GM21423 (cell line): ENCODE measurements at regions not wholly inside any gene's neighbourhood (a gene's known extent, or its start where the extent isn't known, plus 50 kb on each side); places are given as distances from the start of the nearest gene placed in this dataset.
"Not testable (repeated sequence)": the region's sequence is repeated elsewhere in the genome, so short reads cannot be mapped to it uniquely, and the experiment has no call there.

ENCODE experiments used
- ATAC-seq: cut with Tn5 transposase; IDR thresholded peaks from one replicate; pipeline ENCODE4 v1.9.1; 2021; ENCODE audit warnings: mild to moderate bottlenecking, moderate library complexity; ENCODE audit not compliant: unreplicated experiment

GRCh38 chr13:89518289-89519077 is 1829.0 kb upstream of the MIR17HG start:
- ATAC-seq, result no peak

- ATAC-seq, result no peak
Measured at GRCh38 chr13:89520468-89520867, 1827.0 kb upstream of the MIR17HG start.

- not testable (repeated sequence) for ATAC-seq
Measured at GRCh38 chr13:89521672-89522071, 1825.8 kb upstream of the MIR17HG start.

GRCh38 chr13:89541091-89542030 is 1806.1 kb upstream of the MIR17HG start:
- no peak for ATAC-seq

- no peak for ATAC-seq
Measured at GRCh38 chr13:89550938-89551337, 1796.5 kb upstream of the MIR17HG start.

GRCh38 chr13:89554801-89555200 is 1792.7 kb upstream of the MIR17HG start:
- no peak for ATAC-seq

- no peak for ATAC-seq
Measured at GRCh38 chr13:89565476-89566100, 1781.9 kb upstream of the MIR17HG start.

- no peak for ATAC-seq
Measured at GRCh38 chr13:89567025-89567424, 1780.5 kb upstream of the MIR17HG start.

GRCh38 chr13:89568276-89568675 is 1779.2 kb upstream of the MIR17HG start:
- no peak for ATAC-seq

- ATAC-seq, result no peak
Measured at GRCh38 chr13:89568746-89569145, 1778.7 kb upstream of the MIR17HG start.

- no peak for ATAC-seq
Measured at GRCh38 chr13:89571676-89572075, 1775.8 kb upstream of the MIR17HG start.

GRCh38 chr13:89574077-89574476 is 1773.4 kb upstream of the MIR17HG start:
- no peak for ATAC-seq

- ATAC-seq, result no peak
Measured at GRCh38 chr13:89577301-89577700, 1770.2 kb upstream of the MIR17HG start.

GRCh38 chr13:89584058-89584620 is 1763.3 kb upstream of the MIR17HG start:
- ATAC-seq, result no peak

- ATAC-seq, result no peak
Measured at GRCh38 chr13:89602655-89603054, 1744.8 kb upstream of the MIR17HG start.

GRCh38 chr13:89603187-89603586 is 1744.3 kb upstream of the MIR17HG start:
- ATAC-seq, result no peak

GRCh38 chr13:89609318-89609717 is 1738.2 kb upstream of the MIR17HG start:
- ATAC-seq, result no peak

- ATAC-seq, result no peak
Measured at GRCh38 chr13:89610331-89610730, 1737.2 kb upstream of the MIR17HG start.

- no peak for ATAC-seq
Measured at GRCh38 chr13:89610881-89611280, 1736.6 kb upstream of the MIR17HG start.

GRCh38 chr13:89627996-89628395 is 1719.5 kb upstream of the MIR17HG start:
- no peak for ATAC-seq

- ATAC-seq, result no peak
Measured at GRCh38 chr13:89628567-89628966, 1718.9 kb upstream of the MIR17HG start.
